ENCODE measurements at regions not wholly inside any gene's neighbourhood (a gene's known extent, or its start where the extent isn't known, plus 50 kb on each side); places are given as distances from the start of the nearest gene placed in this dataset.

GRCh38 chr10:108673741-108674140 is 1249.6 kb downstream of the XPNPEP1 start:
- no peak for DNase-seq
- Mint-ChIP-seq H3K36me3 (peaks cover 0 to 3% (median 0%) of the 10 kb centered on the region in 3 donors), H3K4me3 (no peak overlapping the region), H3K9me3 (peaks cover 4 to 15% (median 10%) of the 10 kb centered on the region in 6 donors), H3K27ac (no peak overlapping the region), H3K4me1 (no peaks in the 10 kb centered on the region), H3K27me3 (ENCODE audit: low read depth in 3 of 3) (peaks cover 0 to 2% (median 0%) of the 10 kb centered on the region in 3 donors)

- Mint-ChIP-seq H3K4me1 (no peaks in the 10 kb centered on the region), H3K27me3 (ENCODE audit: low read depth in 3 of 3) (peaks cover 0 to 3% (median 0%) of the 10 kb centered on the region in 3 donors), H3K4me3 (no peak overlapping the region), H3K27ac (no peak overlapping the region), H3K9me3 (peaks cover 4 to 40% (median 11%) of the 10 kb centered on the region in 6 donors), H3K36me3 (no peaks in the 10 kb centered on the region)
- no peak for DNase-seq
These were observed 1259.7 kb downstream of the XPNPEP1 start for GRCh38 chr10:108663587-108663986.

- Mint-ChIP-seq H3K27me3 (ENCODE audit: low read depth in 3 of 3) (peaks cover 0 to 3% (median 0%) of the 10 kb centered on the region in 3 donors), H3K27ac (no peak overlapping the region), H3K36me3 (no peaks in the 10 kb centered on the region), H3K9me3 (peaks cover 4 to 41% (median 11%) of the 10 kb centered on the region in 6 donors), H3K4me3 (no peak overlapping the region), H3K4me1 (no peaks in the 10 kb centered on the region)
- DNase-seq, result no peak
These were observed 1260.3 kb downstream of the XPNPEP1 start for GRCh38 chr10:108662975-108663374.

GRCh38 chr10:108655057-108655456 is 1268.3 kb downstream of the XPNPEP1 start:
- H3K27ac Mint-ChIP-seq, result no peak overlapping the region

GRCh38 chr10:108653531-108653930 is 1269.8 kb downstream of the XPNPEP1 start:
- no peak overlapping the region for H3K4me3 Mint-ChIP-seq
- no peak for DNase-seq
- H3K4me1 Mint-ChIP-seq, result no peaks in the 10 kb centered on the region
- no peak overlapping the region for H3K27ac Mint-ChIP-seq
- peaks cover 3 to 29% (median 10%) of the 10 kb centered on the region in 6 donors for H3K9me3 Mint-ChIP-seq
- no peaks in the 10 kb centered on the region for H3K36me3 Mint-ChIP-seq
- peaks cover 0 to 4% (median 2%) of the 10 kb centered on the region in 3 donors for H3K27me3 Mint-ChIP-seq (ENCODE audit: low read depth in 3 of 3)

More at GRCh38 chr10:108655057-108655456, 1268.3 kb downstream of the XPNPEP1 start:
- Mint-ChIP-seq H3K27me3 (ENCODE audit: low read depth in 3 of 3) (peaks cover 0 to 6% (median 2%) of the 10 kb centered on the region in 3 donors), H3K4me3 (no peak overlapping the region), H3K9me3 (peaks cover 0 to 39% (median 15%) of the 10 kb centered on the region in 6 donors), H3K4me1 (no peaks in the 10 kb centered on the region), H3K36me3 (no peaks in the 10 kb centered on the region)
- no peak for DNase-seq

- H3K9me3 Mint-ChIP-seq, result peaks cover 4 to 45% (median 9%) of the 10 kb centered on the region in 6 donors
- H3K27me3 Mint-ChIP-seq (ENCODE audit: low read depth in 3 of 3), result no peaks in the 10 kb centered on the region
- no peak overlapping the region for H3K4me3 Mint-ChIP-seq
- DNase-seq, result no peak
- H3K36me3 Mint-ChIP-seq, result peaks cover 0 to 8% (median 4%) of the 10 kb centered on the region in 3 donors
- no peaks in the 10 kb centered on the region for H3K4me1 Mint-ChIP-seq
- no peak overlapping the region for H3K27ac Mint-ChIP-seq
These were observed 1284.3 kb downstream of the XPNPEP1 start for GRCh38 chr10:108639010-108639409.

GRCh38 chr10:108638225-108638624 is 1285.1 kb downstream of the XPNPEP1 start:
- Mint-ChIP-seq H3K4me3 (no peak overlapping the region), H3K36me3 (peaks cover 0 to 8% (median 4%) of the 10 kb centered on the region in 3 donors), H3K4me1 (no peaks in the 10 kb centered on the region), H3K27me3 (ENCODE audit: low read depth in 3 of 3) (no peaks in the 10 kb centered on the region), H3K9me3 (peaks cover 3 to 44% (median 9%) of the 10 kb centered on the region in 6 donors), H3K27ac (no peak overlapping the region)
- no peak for DNase-seq

- H3K9me3 Mint-ChIP-seq, result peaks cover 5 to 28% (median 11%) of the 10 kb centered on the region in 6 donors
- peaks cover 0 to 4% (median 0%) of the 10 kb centered on the region in 3 donors for H3K36me3 Mint-ChIP-seq
- no peak for DNase-seq
- H3K27ac Mint-ChIP-seq, result no peak overlapping the region
- H3K27me3 Mint-ChIP-seq (ENCODE audit: low read depth in 3 of 3), result no peaks in the 10 kb centered on the region
- no peak overlapping the region for H3K4me3 Mint-ChIP-seq
- no peaks in the 10 kb centered on the region for H3K4me1 Mint-ChIP-seq
These were observed 1290.3 kb downstream of the XPNPEP1 start for GRCh38 chr10:108633046-108633445.

GRCh38 chr10:108632144-108632543 is 1291.2 kb downstream of the XPNPEP1 start:
- Mint-ChIP-seq H3K27me3 (ENCODE audit: low read depth in 3 of 3) (no peaks in the 10 kb centered on the region), H3K36me3 (no peaks in the 10 kb centered on the region), H3K4me1 (no peaks in the 10 kb centered on the region), H3K4me3 (no peak overlapping the region), H3K27ac (no peak overlapping the region), H3K9me3 (peaks cover 3 to 26% (median 11%) of the 10 kb centered on the region in 6 donors)
- no peak for DNase-seq

- Mint-ChIP-seq H3K4me3 (no peak overlapping the region), H3K27ac (no peak overlapping the region), H3K36me3 (no peaks in the 10 kb centered on the region), H3K4me1 (no peaks in the 10 kb centered on the region), H3K27me3 (ENCODE audit: low read depth in 3 of 3) (no peaks in the 10 kb centered on the region), H3K9me3 (peaks cover 3 to 22% (median 11%) of the 10 kb centered on the region in 6 donors)
- no peak for DNase-seq
These were observed 1292.0 kb downstream of the XPNPEP1 start for GRCh38 chr10:108631332-108631731.

- Mint-ChIP-seq H3K4me1 (no peaks in the 10 kb centered on the region), H3K9me3 (peaks cover 2 to 20% (median 6%) of the 10 kb centered on the region in 6 donors), H3K27ac (no peak overlapping the region), H3K27me3 (ENCODE audit: low read depth in 3 of 3) (no peaks in the 10 kb centered on the region), H3K36me3 (no peaks in the 10 kb centered on the region), H3K4me3 (no peak overlapping the region)
- no peak for DNase-seq
These were observed 1293.5 kb downstream of the XPNPEP1 start for GRCh38 chr10:108629834-108630233.

- Mint-ChIP-seq H3K9me3 (peaks cover 3 to 31% (median 7%) of the 10 kb centered on the region in 6 donors), H3K4me3 (no peak overlapping the region), H3K4me1 (no peaks in the 10 kb centered on the region), H3K27me3 (ENCODE audit: low read depth in 3 of 3) (no peaks in the 10 kb centered on the region), H3K36me3 (no peaks in the 10 kb centered on the region), H3K27ac (no peak overlapping the region)
- DNase-seq, result no peak
These were observed 1299.3 kb downstream of the XPNPEP1 start for GRCh38 chr10:108624052-108624451.

- H3K4me1 Mint-ChIP-seq, result no peaks in the 10 kb centered on the region
These were observed 1302.3 kb downstream of the XPNPEP1 start for GRCh38 chr10:108620821-108621534.

GRCh38 chr10:108616559-108617285 is 1306.6 kb downstream of the XPNPEP1 start:
- DNase-seq, result no peak
- Mint-ChIP-seq H3K9me3 (peaks cover 0 to 19% (median 3%) of the 10 kb centered on the region in 6 donors), H3K27ac (no peak overlapping the region), H3K4me1 (no peaks in the 10 kb centered on the region), H3K27me3 (ENCODE audit: low read depth in 3 of 3) (no peaks in the 10 kb centered on the region), H3K4me3 (no peak overlapping the region), H3K36me3 (no peaks in the 10 kb centered on the region)

More at GRCh38 chr10:108620821-108621534, 1302.3 kb downstream of the XPNPEP1 start:
- Mint-ChIP-seq H3K36me3 (no peaks in the 10 kb centered on the region), H3K27me3 (ENCODE audit: low read depth in 3 of 3) (no peaks in the 10 kb centered on the region), H3K4me3 (no peak overlapping the region), H3K27ac (no peak overlapping the region), H3K9me3 (peaks cover 0 to 24% (median 6%) of the 10 kb centered on the region in 6 donors)
- DNase-seq, result no peak
